NCI-H69 (cell line): ENCODE measurements at regions not wholly inside any gene's neighbourhood (a gene's known extent, or its start where the extent isn't known, plus 50 kb on each side); places are given as distances from the start of the nearest gene placed in this dataset.
"Not testable (repeated sequence)": the region's sequence is repeated elsewhere in the genome, so short reads cannot be mapped to it uniquely, and the experiment has no call there.

ENCODE experiments used
- DNase-seq: peaks from one replicate; lab custom pipeline; 2025; lab: John Stamatoyannopoulos, UW

DNA sequence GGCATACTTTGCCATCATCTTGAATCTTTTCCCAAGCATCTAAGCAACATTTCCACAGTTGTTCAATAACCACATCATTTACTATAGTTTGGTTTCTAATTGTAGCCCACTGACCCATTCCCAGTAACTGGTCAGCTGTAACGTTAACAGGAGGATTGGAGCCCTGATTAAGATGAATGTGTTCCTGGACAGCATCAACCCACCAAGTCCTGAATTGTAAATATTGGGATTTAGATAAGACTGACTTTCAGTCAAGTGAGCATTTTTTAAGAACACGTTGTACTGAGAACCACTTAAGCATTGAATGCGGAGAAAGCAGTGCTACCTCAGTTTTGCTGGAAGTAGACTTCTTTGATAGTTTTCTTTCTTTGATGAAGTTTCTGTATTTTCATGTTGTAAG lies 53.3 kb upstream of the ARL4D start:
- not testable (repeated sequence) for DNase-seq

DNA sequence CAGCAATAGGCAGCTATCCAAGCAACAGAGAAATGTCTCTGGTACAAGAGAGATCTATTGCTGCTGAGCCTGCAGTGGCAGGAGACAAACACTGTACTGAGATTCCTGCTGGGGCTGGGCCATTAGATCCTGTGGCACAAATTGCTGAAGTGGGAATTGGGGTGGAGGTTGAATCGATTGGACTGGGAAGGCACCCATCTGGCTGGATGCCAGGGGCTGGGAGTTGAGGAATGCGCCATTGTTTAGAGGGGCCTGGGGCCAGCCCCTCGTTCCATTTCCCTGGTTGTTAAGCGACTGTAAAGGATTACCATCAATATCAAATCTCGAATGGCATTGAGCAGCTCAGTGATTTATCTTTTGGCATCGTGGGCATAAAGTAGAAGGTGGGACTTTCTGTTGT lies 54.1 kb upstream of the ARL4D start:
- DNase-seq, result no peak

DNA sequence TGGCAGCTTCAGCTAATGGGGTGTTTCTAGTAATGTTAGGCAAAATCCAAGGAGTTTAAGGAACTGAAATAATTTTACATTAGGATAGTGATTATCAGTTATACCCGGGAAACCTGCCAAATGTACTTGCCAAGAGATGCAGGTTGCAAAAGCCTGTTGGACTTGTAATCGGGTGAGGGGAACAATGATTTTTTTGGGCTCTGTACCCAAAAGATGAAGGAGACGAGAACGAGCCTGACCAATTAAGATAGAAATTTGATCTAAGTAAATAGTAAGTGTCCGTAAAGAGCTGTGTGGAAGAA lies 56.3 kb upstream of the ARL4D start:
- peak; percentile 55 for DNase-seq

- DNase-seq, result no peak
These were observed 56.8 kb upstream of the ARL4D start for GRCh38 chr17:43341715-43342588.

DNA sequence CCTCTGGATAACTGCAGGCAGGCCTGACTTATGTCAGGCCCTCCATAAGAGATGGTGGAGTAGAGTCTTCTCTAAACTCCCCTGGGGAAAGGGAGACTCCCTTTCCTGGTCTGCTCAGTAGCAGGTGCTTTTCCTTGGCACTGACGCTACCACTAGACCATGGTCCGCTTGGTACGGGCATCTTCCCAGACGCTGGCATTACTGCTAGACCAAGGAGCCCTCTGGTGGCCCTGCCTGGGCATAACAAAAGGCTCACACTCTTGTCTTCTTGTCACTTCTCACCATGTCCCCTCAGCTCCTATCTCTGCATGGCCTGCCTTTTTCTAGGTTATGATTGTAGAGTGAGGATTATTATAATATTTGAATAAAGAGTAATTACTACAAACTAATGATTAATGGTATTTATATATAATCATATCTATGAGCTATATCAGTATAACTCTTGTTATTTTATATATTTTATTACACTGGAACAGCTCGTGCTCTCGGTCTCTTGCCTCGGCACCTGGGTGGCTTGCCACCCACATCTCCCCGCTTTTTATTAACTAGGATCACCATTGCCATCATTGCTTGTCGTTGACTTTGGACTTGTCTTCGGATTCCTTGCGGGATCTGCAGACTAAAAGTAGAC lies 59.8 kb upstream of the ARL4D start:
- peak; percentile 80 for DNase-seq

- no peak for DNase-seq
These were observed 60.9 kb upstream of the ARL4D start for GRCh38 chr17:43337684-43338428.

GRCh38 chr17:43334738-43335402 lies 63.9 kb upstream of the ARL4D start:
- no peak for DNase-seq

DNA sequence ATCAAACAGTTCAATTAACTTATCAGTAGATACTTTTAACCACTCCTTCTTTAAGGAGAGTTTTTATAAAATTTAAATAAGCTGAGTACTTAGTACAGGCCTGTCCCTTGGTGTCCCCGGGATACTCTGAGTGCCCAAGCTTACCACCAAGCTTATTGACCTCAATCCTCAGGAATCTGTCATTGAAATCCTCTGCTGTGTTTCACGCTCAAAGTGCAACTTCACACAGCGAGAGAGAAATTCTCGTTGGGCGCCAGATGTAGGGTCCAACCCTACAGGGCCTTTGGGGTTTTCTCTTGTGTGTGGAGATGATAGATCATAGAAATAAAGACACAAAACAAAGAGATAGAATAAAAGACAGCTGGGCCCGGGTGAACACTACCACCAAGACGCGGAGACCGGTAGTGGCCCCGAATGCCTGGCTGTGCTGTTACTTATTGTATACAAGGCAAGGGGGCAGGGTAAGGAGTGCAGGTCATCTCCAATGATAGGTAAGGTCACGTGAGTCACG lies 65.3 kb upstream of the ARL4D start:
- DNase-seq, result no peak

GRCh38 chr17:43332230-43332629 lies 66.6 kb upstream of the ARL4D start:
- DNase-seq, result no peak

DNA sequence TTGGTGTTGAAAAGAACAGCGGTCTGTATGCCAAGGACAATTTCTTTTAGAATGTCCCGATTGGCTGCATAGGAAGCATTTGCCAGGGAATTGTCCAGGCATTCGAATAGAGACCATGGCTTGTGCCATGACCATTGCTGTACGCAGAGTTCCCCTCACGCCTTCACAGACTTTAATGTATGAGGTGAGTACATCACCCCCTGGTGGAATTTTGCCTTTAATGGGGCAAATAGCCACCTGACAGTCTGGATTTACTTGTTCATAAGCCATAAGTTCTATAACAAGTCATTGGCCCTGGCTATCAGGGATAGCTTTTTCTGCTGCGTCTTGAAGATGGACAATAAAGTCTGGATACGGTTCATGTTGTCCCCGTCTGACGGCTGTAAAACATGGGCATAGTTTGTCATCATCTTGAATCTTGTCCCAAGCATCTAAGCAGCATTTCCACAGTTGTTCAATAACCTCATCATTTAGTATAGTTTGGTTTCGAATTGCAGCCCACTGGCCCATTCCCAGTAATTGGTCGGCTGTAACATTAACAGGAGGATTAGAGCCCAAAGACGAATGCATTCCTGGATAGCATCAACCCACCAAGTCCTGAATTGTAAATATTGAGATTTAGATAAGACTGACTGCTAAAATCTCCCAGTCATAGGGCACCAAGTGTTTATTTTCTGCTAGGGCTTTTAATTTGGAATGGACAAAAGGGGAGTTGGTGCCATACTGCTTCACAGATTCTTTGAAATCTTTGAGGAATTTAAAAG lies 67.7 kb upstream of the ARL4D start:
- no peak for DNase-seq

- DNase-seq, result no peak
These were observed 69.6 kb upstream of the ARL4D start for GRCh38 chr17:43329183-43329582.

DNA sequence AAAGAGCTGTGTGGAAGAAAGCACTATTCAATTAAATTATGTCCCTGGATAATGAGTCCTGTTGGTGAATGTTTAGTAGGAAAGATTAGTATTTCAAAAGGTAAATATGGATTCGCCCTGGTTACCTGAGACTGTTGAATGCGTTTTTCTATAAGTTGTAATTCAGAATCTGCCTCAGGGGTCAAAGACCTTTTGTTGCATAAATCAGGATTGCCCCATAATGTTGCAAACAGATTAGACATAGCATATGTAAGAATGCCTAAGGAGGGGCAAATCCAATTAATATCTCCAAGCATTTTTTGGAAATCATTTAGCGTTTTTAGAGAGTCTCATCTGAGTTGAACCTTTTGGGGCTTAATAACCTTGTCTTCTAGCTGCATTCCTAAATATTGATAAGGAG lies 70.1 kb upstream of the ARL4D start:
- DNase-seq, result no peak

GRCh38 chr17:43327834-43328420 lies 70.9 kb upstream of the ARL4D start:
- DNase-seq, result no peak

GRCh38 chr17:43327421-43327820 lies 71.4 kb upstream of the ARL4D start:
- no peak for DNase-seq

- no peak for DNase-seq
These were observed 72.1 kb upstream of the ARL4D start for GRCh38 chr17:43326490-43327275.

GRCh38 chr17:43324205-43324893 lies 74.4 kb upstream of the ARL4D start:
- DNase-seq, result no peak

DNA sequence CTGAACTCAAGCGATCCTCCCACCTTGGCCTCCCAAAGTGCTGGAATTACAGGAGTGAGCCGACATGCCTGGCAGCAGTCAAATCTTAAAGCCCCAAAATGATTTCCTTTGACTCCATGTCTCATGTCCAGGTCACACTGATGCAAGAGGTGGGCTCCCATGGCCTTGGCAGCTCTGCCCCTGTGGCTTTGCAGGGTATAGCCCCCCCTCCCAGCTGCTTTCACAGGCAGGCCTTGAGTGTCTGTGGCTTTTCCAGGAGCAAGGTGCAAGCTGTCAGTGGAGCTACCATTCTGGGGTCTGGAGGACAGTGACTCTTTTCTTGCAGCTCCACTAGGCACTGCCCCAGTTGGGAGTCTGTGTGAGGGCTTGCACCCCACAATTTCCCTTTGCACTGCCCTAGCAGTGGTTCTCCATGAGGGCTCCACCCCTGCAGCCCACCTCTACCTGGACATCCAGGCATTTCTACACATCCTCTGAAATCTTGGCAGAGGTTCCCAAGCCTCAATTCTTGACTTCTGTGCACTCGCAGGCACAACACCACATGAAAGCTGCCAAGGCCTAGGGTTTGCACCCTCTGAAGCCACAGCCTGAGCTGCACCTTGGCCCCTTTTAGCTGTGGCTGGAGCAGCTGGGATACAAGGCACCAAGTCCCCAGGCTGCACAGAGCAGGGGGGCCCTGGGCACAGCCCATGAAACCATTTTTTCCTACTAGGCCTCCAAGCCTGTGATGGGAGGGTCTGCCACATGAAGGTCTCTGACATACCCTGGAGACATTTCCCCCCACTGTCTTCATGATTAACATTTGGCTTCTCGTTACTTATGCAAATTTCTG lies 79.3 kb upstream of the ARL4D start:
- no peak for DNase-seq

DNA sequence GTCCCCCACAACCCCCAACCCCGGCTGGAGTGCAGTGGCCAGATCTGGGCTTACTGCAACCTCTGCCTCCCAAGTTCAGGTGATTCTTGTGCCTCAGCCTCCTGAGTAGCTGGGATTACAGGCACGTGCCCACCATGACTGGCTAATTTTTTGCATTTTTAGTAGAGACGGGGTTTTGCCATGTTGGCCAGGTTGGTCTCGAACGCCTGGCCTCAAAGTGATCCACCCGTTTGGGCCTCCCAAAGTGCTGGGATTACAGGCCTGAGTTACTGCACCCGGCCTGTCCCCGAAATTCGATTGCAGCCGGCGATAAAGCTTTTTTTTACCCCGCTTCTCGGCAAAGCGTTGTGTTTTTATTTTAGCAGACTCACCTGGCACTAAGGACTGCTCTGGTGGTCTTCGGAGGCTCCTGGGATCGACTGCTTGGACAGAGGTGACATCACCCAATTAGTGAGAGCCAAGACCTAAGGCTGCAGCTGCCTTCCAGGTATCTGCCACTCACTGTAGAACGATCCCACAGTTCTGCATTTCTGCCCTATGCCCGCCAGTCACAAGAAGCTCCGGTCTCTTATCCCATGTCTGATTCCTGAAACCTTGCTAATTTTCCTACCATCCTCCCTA lies 82.2 kb upstream of the ARL4D start:
- DNase-seq, result no peak
